GM19397 (cell line): ENCODE measurements at regions not wholly inside any gene's neighbourhood (a gene's known extent, or its start where the extent isn't known, plus 50 kb on each side); places are given as distances from the start of the nearest gene placed in this dataset.
"Not testable (repeated sequence)": the region's sequence is repeated elsewhere in the genome, so short reads cannot be mapped to it uniquely, and the experiment has no call there.

Source experiments
- ATAC-seq: cut with Tn5 transposase; IDR thresholded peaks from one replicate; pipeline ENCODE4 v1.9.1; 2021; ENCODE audit warnings: mild to moderate bottlenecking, moderate library complexity; ENCODE audit not compliant: unreplicated experiment

DNA sequence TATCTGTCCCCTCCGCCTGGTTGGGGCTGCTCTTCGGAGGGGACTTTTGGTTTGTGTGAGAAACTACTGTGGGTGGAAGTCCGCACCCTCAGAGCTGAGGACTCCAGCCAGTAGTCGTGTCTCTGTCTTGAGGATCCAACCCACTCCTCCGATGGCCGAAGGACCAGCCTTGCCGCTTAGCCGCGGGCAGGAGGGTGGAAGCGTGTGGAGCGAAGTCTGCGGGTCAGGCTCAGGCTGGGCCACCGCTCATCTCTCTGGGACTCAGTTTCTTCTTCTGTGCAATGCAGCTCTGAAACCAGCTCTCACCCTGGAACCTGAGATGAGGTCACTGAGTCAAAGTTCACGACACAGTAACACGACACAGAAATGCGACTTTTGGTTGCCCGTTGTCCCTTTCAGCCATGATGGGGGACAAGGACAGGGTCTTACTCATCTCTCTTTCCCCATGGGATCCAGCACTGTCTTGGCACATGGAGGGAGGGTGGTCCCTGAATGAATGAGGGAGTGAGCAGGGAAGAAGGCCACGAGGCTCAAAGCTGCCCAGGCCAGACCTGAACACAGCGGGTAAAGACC lies 133.3 kb upstream of the PODXL start:
- no peak for ATAC-seq

DNA sequence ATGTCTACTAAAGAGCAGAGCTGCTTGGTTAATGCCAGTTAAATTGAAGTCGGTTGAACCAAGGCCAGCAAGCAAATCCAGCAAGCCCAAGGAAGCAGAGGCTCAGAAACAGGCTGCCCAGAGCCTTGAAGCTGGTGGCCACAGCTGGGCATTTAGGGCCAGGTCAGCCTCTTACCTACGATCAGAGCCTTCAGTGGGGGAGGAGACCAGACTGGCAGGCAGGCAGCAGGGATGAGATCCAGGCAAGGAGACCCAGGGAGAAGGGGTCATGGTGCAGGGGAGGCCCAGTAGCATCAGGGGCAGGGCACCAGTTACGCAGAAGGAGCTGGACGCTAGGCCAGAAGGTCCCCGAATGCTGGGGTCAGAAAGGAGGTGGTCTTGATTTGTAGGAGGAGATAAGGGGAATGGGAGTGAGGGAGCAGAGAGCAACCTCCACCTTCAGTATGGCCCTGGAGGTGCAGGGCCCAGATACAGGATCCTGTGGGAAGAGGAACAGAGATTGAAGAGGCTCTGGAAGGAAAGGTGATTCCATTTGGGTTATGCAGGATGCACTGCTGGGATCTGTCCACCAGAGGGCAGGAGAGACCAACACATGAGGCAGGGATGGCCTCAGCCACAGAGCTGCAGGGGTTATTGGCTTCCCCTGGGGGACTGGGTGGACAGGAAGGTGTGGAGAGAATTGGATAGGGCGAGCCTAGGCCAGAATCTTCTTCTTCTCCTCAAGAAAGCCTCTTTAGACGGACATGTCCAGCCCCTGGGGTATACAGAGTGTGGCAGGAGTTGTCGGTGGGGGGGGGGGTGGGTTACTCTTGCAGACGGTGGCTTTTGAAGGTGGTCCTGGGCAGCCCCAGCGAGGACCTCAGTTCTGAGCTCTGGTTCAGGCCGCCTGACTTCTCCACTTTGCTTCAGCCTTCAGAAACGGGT lies 132.6 kb upstream of the PODXL start:
- no peak for ATAC-seq

DNA sequence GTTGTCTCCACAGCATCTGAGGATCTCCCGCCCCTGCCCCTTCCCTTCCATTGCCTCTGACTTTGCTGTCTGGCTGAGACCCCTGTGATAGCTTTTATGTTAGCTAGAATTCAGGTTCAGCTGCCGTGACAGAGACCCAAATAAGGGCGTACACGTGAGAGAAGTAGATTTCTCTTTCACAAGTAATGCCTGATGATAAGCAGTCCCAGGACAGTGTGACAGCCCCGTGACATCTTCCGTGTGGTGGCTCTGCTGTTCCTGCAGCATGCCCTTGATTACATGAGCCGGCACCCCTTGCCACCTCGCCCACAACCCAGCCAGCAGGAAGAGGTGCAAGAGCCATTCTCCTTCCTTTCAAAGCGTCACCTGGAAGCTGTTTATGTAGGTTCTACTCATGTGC lies 130.9 kb upstream of the PODXL start:
- ATAC-seq, result no peak

DNA sequence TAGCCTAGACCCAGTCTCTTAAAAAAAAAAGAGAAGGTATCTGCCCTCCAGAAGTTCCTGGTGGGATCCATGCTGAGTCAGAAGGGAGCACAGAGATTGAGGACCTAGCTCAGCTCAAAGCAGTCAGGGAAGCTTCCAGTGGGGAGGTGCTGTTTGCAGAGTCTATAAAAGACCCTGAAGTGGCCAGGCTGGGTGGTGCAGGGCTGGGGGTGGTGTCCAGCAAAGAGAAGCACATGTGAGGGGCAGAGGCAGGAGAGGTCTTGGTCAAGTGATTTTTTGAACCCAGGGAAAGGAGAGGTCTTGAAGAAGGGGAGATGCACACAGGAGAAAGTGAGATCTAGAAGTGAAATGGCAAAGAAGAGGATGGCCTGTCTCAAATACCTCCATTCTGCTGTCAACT lies 130.4 kb upstream of the PODXL start:
- no peak for ATAC-seq

DNA sequence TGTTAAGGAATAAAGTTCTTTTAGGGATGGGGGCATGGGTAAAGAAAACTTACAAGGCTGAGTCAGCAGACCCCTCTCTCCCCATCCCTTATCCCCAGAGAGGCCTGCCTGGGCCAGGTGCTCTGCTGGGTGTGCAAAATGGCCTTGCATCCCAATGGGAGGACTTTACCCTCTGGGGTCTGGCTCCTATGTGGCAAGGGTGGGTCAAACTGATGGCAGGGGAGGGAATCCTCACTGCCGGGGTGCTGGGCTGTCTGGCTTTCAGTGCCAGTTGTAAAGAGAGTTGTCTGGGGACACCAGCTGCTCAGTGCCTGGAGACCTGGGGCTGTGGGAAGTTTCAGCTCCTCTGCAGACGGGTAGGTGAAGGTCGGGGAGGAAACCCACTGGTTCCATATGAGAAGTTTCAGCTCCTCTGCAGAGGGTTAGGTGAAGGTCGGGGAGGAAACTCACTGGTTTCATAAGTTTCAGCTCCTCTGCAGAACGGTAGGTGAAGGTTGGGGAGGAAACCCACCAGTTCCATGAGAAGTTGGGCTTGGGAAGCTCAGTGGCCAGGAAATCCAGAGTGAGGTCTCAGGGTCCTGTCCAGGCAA lies 127.2 kb upstream of the PODXL start:
- no peak for ATAC-seq

DNA sequence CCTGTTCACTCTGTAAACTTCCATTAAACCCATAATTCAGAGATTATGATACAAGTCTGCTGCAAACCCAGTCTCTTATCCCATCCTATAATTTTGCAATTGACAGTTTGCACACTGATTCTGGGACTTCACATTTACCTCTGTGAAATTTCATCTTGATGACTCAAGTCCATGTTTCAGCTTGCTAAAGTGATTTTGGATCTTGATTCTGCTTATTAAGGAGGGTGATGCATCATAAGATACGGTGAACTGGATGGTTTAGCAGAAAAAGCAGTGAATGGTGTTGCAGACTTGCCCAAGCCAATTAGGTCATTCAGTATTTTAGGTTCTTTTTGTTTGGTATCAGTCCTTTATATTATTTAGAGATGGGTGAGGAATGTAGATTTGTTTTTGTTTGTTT lies 125.5 kb upstream of the PODXL start:
- no peak for ATAC-seq

DNA sequence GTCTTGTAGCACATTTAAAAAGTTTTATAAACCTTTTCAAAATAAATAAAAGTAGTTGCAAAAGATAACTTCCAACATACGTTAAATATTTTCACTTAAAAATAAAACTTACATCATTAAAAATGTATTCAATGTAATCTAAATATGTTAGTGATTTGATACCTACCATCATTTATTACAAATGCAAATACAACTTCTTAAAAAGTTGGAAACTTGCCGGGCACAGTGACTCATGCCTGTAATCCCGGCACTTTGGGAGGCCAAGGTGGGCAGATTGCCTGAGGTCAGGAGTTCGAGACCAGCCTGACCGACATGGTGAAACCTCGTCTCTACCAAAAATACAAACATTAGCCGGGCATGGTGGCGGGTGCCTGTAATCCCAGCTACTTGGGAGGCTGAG lies 122.6 kb upstream of the PODXL start:
- not testable (repeated sequence) for ATAC-seq

DNA sequence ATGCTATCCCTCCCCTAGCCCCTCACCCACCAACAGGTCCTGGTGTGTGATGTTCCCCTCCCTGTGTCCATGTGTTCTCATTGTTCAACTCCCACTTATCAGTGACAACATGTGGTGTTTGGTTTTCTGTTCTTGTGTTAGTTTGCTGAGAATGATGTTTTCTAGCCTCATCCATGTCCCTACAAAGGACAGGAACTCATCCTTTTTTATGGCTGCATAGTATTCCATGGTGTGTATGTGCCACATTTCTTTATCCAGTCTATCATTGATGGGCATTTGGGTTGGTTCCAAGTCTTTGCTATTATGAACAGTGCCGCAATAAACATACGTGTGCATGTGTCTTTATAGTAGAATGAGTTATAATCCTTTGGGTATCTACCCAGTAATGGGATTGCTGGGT lies 120.4 kb upstream of the PODXL start:
- ATAC-seq, result not testable (repeated sequence)

DNA sequence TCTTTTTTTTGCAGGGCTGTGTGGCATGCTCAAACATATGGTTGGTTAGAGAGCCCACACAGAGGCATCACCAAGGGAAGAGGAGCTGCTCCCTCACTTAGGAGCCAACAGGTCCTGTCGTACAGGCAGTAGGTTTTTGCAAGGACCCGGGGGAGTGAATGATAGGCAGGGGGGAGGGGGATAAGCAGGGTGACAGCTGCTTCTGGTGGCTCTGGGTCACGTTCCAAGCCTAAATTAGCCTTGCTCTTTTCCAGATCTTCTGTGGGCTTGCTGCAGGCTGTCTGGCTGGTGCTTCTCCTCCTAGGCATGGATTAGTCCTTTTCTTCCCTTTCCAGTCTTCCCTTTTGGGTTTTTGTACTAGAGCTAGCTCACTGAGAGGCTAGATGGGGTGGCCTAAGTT lies 117.7 kb upstream of the PODXL start:
- no peak for ATAC-seq

DNA sequence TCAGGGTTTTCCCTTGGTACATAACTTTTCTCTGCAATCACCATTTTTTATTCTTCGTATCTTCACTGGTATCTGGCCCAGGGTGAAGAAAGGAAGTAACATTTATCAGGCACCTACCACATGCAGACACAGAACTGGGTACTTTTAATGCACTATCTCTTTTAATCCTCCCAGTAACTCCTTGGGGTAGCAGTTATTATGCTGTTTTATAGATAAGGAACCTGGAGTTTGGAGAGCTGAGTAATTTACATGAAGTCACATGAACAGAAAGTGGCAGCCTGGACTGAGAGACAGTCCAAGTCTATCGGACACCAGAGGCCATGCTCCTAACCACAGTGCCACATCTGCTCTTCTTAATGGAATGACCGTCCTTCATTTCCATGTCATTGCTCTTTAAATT lies 117.1 kb upstream of the PODXL start:
- no peak for ATAC-seq

DNA sequence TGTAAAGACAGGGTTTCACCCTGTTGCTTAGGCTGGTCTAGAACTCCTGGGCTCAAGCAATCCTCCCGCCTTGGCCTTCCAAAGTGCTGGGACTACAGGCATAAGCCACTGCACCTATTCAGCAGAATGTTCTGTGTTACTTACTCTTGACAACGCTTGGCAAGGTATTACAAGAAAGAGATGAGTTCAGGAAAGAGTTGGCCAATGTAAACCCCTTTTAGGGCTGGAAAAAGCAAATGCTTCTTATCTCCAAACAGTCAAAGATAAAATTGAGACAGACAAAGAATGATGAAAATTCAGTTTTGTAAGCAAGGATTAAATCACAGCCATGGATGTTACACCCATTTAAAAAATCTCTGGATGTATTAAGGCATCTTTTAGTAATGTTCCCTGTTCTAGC lies 114.0 kb upstream of the PODXL start:
- ATAC-seq, result no peak

DNA sequence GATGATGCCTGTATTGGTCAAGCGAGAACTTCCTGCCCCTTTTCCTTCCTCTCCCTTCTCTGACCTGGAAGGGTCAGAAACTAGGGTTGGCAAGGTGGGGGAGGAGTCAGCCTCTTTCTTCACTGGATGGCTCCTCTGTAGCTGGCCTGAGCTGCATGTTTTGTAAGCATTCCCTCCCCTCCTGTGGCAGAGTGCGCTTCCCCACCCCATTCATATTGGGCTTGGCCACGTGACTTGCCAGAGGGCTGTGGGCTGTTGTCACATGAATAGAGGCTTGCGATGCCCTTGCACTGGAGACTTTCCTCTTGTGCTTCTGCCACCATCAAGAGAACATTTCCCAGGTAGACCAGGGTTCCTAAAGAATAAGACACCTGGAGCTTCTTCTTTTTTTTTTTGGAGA lies 111.3 kb upstream of the PODXL start:
- ATAC-seq, result no peak

DNA sequence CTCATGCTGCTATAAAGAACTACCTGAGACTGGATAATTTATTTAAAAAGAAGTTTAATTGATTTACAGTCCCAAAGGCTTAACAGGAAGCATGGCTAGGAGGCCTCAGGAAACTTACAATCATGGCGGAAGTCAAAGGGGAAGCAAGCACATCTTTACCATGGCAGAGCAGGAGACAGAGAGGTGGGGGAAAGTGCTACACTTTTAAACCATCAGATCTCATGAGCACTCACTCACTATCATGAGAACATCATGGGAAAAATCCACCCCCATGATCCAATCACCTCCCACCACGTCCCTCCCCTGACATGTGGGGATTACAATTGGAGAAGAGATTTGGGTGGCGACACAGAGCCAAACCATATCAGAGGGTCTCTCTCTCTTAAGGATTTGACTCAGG lies 108.6 kb upstream of the PODXL start:
- no peak for ATAC-seq

DNA sequence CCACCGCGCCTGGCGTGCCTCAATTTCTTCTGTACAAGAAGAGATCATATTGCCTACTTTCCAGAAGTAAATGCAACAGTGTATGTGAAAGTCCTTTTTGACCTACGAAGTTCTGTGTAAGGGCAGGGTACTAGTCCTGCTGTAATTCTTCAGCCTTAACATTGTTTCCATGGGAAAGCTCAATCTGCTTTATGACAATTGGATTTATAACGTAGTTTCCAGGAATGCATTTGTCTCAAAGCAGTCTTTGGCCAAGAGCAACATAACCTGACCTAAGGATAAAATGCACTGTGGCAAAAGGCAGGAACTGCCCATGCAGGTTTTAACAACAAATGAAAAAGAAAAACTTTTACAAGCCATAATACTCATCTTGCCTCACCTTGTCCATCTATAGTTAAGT lies 108.1 kb upstream of the PODXL start:
- ATAC-seq, result no peak

DNA sequence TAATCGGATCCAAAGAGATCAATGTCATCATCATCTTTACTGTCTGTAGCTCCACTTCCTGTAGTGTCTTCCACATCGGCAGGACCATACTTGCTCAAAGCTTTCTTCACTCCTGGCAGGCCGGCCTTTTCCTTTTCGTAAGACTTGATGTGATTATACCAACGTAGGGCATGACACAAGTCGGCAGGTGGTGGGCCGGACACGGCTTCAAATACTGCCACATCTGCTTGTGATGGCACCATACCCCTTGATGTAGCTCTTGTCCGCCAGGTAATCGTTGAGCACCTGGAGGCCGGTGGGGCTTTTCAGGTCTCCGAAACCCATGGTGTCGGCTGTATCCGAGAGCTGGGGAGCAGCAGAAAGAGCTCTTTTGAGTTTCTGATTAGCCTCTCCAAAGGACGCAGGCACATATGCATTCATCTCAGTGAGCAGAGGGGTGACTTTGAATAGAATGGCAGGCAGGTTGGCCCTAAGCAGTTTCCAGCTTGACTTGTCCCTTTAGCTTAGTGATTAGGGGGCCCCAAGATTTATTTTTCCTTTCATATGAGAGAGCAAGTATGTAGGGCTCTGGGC lies 106.0 kb upstream of the PODXL start:
- ATAC-seq, result not testable (repeated sequence)

DNA sequence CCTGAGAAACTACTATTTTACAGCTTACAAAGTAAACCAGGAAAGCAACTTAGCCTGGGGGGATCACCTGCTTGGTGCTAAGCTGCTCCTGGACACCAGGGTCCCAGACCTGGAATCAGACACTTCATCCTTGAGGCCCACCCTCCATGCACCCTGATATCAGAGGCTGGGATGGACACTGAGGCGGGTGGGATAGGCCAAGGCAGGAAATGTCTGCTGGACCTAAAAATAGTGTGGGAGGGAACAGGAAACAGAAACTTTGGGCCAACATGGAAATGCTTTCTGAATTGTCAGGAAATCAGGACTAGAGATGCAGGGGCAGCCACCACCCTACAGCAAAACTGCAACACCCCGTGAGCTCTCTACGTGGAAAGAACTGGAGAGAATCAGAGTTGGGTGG lies 101.5 kb upstream of the PODXL start:
- ATAC-seq, result no peak

DNA sequence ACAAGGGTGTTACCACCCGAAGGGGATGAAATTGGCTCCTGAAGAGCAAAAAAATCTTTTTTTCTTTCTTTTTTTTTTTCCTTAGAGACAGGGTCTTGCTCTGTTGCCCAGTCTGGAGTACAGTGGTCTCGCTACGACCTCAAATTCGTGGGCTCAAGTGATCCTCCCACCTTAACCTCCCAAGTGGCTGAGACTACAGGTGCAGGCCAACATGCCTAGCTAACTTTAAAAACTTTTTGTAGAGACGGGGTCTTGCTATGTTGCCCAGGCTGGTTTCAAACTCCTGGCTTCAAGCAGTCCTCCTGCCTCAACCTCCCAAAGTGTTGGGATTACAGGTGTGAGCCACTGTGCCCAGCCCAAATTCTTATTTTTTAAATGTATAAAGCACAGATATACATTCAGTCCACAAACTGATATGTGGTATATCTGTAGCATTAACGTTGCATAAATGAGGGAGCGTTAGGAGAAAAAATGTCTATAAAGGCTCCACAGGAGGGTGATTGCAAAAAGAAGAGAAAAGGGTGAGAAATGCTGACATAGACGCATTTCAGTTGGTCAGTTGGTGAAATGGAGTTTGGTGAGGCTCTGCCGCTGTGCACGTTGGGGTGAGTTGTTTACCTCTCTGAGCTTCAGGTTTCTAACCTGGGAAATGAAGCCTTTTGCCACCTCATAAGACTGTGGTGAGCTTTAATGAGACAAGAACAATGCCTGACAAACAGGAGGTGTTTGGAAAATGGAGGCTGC lies 100.7 kb upstream of the PODXL start:
- no peak for ATAC-seq

DNA sequence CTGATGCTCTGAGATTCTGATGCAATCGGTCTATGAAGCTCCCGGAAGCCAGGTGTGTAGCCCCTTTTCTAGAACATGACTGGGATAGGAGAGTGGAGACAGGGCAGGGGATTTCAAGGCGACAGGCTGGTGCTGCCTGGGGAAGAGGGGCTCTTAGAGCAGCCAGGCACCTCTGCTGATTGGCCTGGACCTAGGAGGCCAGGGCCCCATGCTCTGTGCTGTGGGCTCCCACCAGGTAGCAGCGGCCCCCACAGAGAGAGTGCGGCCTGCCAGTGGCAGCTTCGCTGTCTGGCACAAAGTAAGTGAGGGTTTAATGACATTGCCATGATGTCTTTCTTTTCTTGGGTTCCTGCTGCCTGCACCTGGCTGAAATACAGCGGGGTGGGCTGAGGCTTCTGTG lies 99.4 kb upstream of the PODXL start:
- ATAC-seq, result no peak

DNA sequence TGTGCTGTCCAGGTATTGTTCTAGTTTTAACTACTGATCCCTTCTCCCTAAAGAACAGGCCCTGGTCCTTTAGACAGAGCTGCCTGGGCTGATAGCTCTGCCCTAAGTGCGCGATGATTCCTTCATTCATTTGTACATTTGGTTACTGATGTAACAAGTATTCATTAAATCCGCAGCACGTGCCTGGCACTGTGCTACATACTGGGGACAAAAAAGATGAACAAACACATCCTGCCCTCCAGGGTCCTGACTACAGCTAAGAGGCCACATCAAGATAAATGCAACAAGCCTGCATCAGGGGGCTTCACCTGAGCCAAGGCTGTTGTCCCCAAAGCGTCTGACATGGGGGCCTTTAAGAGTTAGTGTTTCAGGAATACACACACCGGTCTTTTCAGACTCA lies 99.0 kb upstream of the PODXL start:
- ATAC-seq, result no peak

DNA sequence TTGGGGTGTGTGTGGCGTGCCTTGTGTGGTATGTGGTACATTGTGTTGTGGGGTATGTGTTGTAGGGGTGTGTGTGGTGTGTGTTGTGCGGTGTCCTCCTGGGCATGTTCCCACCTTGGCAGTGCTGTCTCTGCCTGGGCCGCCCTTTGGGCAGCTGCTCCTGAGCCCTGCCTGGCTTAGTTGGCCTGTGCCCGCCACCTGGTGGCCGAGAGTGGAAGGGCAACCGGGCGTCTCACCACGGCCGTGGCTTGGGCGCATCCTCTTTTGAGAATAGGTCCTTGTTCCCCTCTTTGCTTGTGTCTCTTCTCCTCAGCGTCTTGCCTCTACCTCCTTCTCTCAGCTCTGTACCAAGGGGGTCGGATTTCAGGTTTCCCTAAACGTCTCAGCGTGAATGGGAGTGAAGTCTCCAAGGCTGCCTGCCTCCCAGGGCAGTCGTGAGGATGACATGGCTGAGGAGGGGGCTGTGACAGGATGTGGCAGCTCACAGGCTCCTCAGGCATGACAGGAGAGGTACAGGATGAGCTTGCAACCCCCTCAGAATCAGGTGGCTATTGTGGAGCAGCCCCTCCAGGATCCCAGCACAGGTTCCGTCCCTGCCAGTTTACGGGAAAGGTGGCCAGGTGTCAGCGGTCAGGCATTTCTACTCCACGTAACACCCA lies 98.4 kb upstream of the PODXL start:
- peak; percentile 87 for ATAC-seq

DNA sequence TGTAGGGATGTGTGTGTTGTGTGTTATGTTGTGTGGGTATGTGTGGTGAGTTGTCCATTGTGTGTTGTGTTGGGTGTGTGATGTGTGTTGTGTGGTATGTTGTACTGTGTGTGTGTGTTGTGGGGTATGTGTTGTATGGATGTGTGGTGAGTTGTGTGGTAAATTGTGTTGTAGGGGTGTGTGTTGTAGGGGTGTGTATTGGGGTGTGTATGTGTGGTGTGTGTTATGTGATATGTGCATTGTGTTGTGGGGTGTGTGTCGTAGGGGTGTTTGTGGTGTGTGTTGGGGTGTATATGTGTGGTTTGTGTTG lies 97.8 kb upstream of the PODXL start:
- ATAC-seq, result no peak
